C4-2B (cell line): ENCODE measurements at regions not wholly inside any gene's neighbourhood (a gene's known extent, or its start where the extent isn't known, plus 50 kb on each side); places are given as distances from the start of the nearest gene placed in this dataset.

Experiments
- H3K27ac ChIP-seq: fragments of 450-650 bp; 2 replicates; pipeline ENCODE4 v1.5.1; 2017
- ZFX ChIP-seq: fragments of 450-650 bp; IDR thresholded peaks from 2 replicates; pipeline ENCODE4 v1.6.1; 2017
- TF ChIP-seq, protein P1 (sequence below): fragments of 450-650 bp; conservative IDR thresholded peaks from 2 replicates; pipeline ENCODE4 v1.5.1; 2017; ENCODE audit warnings: mild to moderate bottlenecking

DNA sequence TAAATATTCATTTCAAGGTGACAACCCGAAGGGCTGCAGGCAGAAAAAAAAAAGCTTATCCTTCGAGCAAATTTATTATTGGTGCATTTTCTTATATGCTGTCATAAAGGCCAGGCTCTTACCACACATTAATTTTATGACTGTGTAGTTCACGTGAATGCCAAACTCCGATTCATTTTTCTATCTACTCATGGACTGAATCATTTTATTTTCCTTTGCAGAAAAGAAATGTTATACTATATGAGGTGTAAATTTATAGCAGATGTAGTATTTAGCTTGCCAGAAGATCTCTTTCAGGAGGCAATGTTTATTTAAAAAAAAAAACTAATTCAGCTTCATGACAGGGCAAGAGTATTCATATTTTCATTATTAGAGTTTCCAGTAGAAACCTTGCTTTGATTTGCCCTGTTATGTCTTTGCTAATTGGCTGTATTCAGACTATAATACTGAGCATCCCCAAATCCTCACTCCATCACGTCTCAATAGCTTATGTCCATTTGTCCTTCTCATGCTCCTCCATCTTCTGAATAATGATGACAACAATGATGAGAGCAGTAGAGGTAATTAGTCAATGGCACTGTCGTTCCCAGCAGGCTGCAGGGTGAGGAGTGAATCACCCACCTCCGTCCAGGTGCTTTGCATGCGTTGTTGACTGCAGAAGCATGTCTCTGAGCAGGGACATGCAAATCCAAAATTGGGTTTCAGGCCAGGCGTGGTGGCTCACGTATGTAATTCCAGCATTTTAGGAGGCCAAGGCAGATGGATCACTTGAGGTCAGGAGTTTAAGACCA lies 101.1 kb upstream of the RAB12 start:
- no peak overlapping the region for H3K27ac ChIP-seq
- TF ChIP-seq, protein P1, sequence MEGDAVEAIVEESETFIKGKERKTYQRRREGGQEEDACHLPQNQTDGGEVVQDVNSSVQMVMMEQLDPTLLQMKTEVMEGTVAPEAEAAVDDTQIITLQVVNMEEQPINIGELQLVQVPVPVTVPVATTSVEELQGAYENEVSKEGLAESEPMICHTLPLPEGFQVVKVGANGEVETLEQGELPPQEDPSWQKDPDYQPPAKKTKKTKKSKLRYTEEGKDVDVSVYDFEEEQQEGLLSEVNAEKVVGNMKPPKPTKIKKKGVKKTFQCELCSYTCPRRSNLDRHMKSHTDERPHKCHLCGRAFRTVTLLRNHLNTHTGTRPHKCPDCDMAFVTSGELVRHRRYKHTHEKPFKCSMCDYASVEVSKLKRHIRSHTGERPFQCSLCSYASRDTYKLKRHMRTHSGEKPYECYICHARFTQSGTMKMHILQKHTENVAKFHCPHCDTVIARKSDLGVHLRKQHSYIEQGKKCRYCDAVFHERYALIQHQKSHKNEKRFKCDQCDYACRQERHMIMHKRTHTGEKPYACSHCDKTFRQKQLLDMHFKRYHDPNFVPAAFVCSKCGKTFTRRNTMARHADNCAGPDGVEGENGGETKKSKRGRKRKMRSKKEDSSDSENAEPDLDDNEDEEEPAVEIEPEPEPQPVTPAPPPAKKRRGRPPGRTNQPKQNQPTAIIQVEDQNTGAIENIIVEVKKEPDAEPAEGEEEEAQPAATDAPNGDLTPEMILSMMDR = no peak
- TF ChIP-seq ZFX = no peak

DNA sequence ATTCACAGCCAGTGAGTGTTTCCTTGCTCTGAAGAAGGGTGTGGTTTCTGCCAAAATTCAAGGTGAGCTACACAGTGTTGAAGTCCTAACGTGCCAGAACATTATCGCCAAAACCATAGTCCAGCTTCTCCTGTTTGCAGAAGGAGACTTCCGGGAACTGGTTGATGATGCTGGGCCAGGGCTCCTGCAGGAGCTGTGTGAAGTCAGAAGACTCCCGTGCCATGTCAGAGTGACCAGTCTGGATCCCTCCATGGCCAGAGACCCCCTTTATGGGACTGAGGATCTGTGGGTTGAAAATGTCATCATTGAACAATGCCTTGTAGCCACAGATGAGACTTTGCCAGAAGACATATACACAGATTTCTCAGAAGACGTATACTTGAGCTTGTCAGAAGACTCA lies 96.0 kb upstream of the RAB12 start:
- no peak overlapping the region for H3K27ac ChIP-seq
- no peak for TF ChIP-seq ZFX
- TF ChIP-seq, protein P1 = no peak

- TF ChIP-seq, protein P1 = no peak
- no peak for TF ChIP-seq ZFX
- no peak overlapping the region for H3K27ac ChIP-seq
These were observed 94.8 kb upstream of the RAB12 start for GRCh38 chr18:8514409-8514808.

DNA sequence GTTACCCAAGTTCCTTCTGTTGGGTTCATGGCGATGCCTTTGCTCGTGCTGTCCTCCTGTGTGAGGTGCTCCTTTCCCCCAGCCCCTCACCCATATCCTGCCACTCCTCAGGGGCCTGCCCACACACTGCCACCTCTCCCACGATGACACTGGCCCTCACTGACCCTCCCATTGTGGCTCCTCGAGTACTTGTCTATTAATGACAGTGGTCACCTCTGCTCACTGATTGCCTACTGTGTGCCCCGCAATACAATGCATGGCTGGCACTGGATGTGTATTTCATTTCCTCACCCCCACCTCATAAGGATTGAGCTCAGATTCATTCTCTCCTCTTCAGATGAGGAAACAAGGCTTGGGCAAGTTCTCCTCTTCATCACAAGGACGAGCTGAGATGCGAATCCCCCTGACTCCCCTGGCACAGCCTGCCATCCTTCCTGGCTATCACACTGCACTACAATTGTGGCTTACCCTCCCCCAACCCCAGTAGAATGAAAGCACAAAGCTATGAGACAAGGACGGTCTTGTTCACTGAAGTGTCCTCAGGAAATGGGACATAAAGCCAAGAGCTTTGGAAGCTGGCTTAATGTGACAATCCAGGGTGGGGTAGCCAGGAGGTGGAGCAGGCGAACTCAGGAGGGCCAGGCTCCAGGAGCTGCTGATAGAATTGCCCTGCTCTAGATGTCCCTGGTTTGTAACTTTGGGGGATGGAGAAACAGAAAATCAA lies 93.9 kb upstream of the RAB12 start:
- TF ChIP-seq, protein P1 = no peak
- no peak for TF ChIP-seq ZFX
- no peak overlapping the region for H3K27ac ChIP-seq

- no peak overlapping the region for H3K27ac ChIP-seq
- no peak for TF ChIP-seq ZFX
- TF ChIP-seq, protein P1 = no peak
These were observed 92.6 kb upstream of the RAB12 start for GRCh38 chr18:8516371-8517250.

- H3K27ac ChIP-seq = no peak overlapping the region
- no peak for TF ChIP-seq ZFX
- TF ChIP-seq, protein P1 = no peak
These were observed 92.0 kb upstream of the RAB12 start for GRCh38 chr18:8517276-8517675.
